ENCODE measurements at regions not wholly inside any gene's neighbourhood (a gene's known extent, or its start where the extent isn't known, plus 50 kb on each side); places are given as distances from the start of the nearest gene placed in this dataset.

DNA sequence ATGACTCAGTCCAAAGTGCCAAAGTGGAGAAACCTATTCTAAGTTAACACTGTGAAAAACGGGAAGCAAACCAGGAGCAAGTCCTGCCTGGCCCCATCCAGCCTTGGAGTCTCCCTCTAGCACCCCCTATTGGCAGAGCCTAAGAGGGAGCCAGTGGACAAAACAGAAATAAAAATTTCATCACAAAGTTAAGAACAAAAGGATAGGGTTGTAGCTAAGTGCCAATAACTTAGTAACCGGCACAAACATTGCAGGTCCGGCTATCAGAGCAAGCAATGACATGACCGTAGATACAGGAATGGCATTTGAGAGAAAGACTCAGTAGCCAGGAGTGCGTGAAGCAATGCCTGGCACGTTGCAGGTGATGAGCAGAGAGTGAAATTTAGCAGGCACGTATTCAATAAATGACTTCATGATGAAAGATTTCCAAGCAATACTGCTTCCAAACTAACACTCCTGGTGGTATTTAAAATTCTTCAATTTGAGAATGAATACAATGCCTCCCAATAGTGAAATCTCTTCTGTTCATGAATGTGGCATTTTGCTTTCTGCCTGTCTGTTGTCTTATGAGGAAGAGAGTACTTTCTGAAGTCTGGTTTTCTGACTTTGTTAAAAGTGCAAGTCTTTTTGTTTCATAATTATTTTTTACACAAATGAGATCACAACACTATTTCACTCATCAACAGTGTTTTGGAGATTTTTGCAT is 391.0 kb downstream of the OMA1 start:
- TF ChIP-seq, protein P1, sequence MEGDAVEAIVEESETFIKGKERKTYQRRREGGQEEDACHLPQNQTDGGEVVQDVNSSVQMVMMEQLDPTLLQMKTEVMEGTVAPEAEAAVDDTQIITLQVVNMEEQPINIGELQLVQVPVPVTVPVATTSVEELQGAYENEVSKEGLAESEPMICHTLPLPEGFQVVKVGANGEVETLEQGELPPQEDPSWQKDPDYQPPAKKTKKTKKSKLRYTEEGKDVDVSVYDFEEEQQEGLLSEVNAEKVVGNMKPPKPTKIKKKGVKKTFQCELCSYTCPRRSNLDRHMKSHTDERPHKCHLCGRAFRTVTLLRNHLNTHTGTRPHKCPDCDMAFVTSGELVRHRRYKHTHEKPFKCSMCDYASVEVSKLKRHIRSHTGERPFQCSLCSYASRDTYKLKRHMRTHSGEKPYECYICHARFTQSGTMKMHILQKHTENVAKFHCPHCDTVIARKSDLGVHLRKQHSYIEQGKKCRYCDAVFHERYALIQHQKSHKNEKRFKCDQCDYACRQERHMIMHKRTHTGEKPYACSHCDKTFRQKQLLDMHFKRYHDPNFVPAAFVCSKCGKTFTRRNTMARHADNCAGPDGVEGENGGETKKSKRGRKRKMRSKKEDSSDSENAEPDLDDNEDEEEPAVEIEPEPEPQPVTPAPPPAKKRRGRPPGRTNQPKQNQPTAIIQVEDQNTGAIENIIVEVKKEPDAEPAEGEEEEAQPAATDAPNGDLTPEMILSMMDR (IDR thresholded peaks at IDR 0.05; ENCODE audit: insufficient read depth, low read length, poor library complexity, severe bottlenecking), result peak; percentile 39
- TF ChIP-seq EZH2phosphoT487 (conservative IDR thresholded peaks at IDR 0.05; ENCODE audit: low read length), result no peak
